ENCODE measurements at regions not wholly inside any gene's neighbourhood (a gene's known extent, or its start where the extent isn't known, plus 50 kb on each side); places are given as distances from the start of the nearest gene placed in this dataset.

- Histone ChIP-seq H3K4me3 (ENCODE audit: low read depth, low read length) (no peak overlapping the region), H3K27me3 (ENCODE audit: control insufficient read depth, insufficient read depth, low read length) (no peaks in the 10 kb centered on the region), H3K36me3 (ENCODE audit: control insufficient read depth, insufficient read depth, low read length) (no peaks in the 10 kb centered on the region)
- no peak for DNase-seq (ENCODE audit: low read depth)
- TF ChIP-seq, protein P1, sequence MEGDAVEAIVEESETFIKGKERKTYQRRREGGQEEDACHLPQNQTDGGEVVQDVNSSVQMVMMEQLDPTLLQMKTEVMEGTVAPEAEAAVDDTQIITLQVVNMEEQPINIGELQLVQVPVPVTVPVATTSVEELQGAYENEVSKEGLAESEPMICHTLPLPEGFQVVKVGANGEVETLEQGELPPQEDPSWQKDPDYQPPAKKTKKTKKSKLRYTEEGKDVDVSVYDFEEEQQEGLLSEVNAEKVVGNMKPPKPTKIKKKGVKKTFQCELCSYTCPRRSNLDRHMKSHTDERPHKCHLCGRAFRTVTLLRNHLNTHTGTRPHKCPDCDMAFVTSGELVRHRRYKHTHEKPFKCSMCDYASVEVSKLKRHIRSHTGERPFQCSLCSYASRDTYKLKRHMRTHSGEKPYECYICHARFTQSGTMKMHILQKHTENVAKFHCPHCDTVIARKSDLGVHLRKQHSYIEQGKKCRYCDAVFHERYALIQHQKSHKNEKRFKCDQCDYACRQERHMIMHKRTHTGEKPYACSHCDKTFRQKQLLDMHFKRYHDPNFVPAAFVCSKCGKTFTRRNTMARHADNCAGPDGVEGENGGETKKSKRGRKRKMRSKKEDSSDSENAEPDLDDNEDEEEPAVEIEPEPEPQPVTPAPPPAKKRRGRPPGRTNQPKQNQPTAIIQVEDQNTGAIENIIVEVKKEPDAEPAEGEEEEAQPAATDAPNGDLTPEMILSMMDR (IDR thresholded peaks at IDR 0.05; ENCODE audit: insufficient read depth, low read length, poor library complexity, severe bottlenecking): no peak
These were observed 284.4 kb upstream of the SMC2 start for GRCh38 chr9:103809745-103810144.

GRCh38 chr9:103811462-103811861 lies 282.6 kb upstream of the SMC2 start:
- TF ChIP-seq, protein P1 (IDR thresholded peaks at IDR 0.05; ENCODE audit: insufficient read depth, low read length, poor library complexity, severe bottlenecking): no peak
- no peak overlapping the region for H3K4me3 ChIP-seq (ENCODE audit: low read depth, low read length)
- no peak for DNase-seq (ENCODE audit: low read depth)
- H3K36me3 ChIP-seq (ENCODE audit: control insufficient read depth, insufficient read depth, low read length): no peaks in the 10 kb centered on the region
- H3K27me3 ChIP-seq (ENCODE audit: control insufficient read depth, insufficient read depth, low read length): no peaks in the 10 kb centered on the region

DNA sequence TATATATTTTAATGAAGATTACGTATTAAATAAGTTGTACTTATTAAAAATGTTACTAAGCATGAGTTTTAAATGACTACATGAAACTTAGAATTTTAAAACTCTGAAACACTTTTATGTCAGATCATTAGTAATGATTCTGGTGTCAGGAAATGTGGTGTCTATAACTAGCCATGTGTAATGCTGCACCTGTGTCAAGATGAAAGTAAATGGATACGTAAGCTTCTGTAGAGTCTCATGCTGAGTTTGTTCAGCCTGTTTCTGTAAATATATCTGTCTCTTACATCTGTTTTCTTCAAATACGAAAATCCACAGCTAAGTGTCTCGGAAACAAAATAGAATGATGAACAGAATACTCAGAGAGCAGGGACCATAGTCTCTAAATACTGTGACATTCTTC lies 278.0 kb upstream of the SMC2 start:
- H3K27me3 ChIP-seq (ENCODE audit: control insufficient read depth, insufficient read depth, low read length): no peaks in the 10 kb centered on the region
- no peak overlapping the region for H3K4me3 ChIP-seq (ENCODE audit: low read depth, low read length)

GRCh38 chr9:103819936-103820335 lies 274.2 kb upstream of the SMC2 start:
- no peak for DNase-seq (ENCODE audit: low read depth)
- H3K4me3 ChIP-seq (ENCODE audit: low read depth, low read length): no peak overlapping the region
- H3K27me3 ChIP-seq (ENCODE audit: control insufficient read depth, insufficient read depth, low read length): no peaks in the 10 kb centered on the region
- TF ChIP-seq, protein P1 (IDR thresholded peaks at IDR 0.05; ENCODE audit: insufficient read depth, low read length, poor library complexity, severe bottlenecking): no peak
- H3K36me3 ChIP-seq (ENCODE audit: control insufficient read depth, insufficient read depth, low read length): no peaks in the 10 kb centered on the region

More for the DNA sequence above, 278.0 kb upstream of the SMC2 start:
- DNase-seq (ENCODE audit: low read depth): no peak
- TF ChIP-seq, protein P1 (IDR thresholded peaks at IDR 0.05; ENCODE audit: insufficient read depth, low read length, poor library complexity, severe bottlenecking): no peak
- no peaks in the 10 kb centered on the region for H3K36me3 ChIP-seq (ENCODE audit: control insufficient read depth, insufficient read depth, low read length)

- Histone ChIP-seq H3K36me3 (ENCODE audit: control insufficient read depth, insufficient read depth, low read length) (no peaks in the 10 kb centered on the region), H3K27me3 (ENCODE audit: control insufficient read depth, insufficient read depth, low read length) (no peaks in the 10 kb centered on the region), H3K4me3 (ENCODE audit: low read depth, low read length) (no peak overlapping the region)
- TF ChIP-seq, protein P1 (IDR thresholded peaks at IDR 0.05; ENCODE audit: insufficient read depth, low read length, poor library complexity, severe bottlenecking): no peak
- DNase-seq (ENCODE audit: low read depth): no peak
These were observed 273.0 kb upstream of the SMC2 start for GRCh38 chr9:103821115-103821514.

DNA sequence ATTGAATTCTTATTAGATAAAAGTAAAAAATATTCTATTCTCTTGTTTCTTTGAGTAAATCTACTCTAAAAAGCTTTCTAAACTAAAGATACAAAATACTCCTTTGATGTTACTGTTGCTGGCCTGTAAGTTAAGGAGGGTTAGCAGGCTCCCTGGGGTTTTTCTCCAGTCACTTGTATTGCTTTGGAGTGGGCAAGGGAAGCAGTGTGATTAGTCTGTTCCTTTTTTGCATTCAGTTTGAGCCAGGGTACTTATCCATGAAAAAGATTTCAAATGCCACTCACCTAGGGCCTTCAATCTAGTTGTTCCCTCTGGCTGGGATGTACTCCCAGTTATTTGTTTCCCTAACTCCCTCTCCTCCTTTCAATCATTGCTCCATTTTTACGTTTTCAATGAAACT lies 256.2 kb upstream of the SMC2 start:
- Histone ChIP-seq H3K27me3 (ENCODE audit: control insufficient read depth, insufficient read depth, low read length) (no peaks in the 10 kb centered on the region), H3K4me3 (ENCODE audit: low read depth, low read length) (no peak overlapping the region), H3K36me3 (ENCODE audit: control insufficient read depth, insufficient read depth, low read length) (no peaks in the 10 kb centered on the region)
- no peak for DNase-seq (ENCODE audit: low read depth)
- TF ChIP-seq, protein P1 (IDR thresholded peaks at IDR 0.05; ENCODE audit: insufficient read depth, low read length, poor library complexity, severe bottlenecking): no peak

Measured in kidney epithelial cell (primary cell).